ENCODE measurements at regions not wholly inside any gene's neighbourhood (a gene's known extent, or its start where the extent isn't known, plus 50 kb on each side); places are given as distances from the start of the nearest gene placed in this dataset.

DNA sequence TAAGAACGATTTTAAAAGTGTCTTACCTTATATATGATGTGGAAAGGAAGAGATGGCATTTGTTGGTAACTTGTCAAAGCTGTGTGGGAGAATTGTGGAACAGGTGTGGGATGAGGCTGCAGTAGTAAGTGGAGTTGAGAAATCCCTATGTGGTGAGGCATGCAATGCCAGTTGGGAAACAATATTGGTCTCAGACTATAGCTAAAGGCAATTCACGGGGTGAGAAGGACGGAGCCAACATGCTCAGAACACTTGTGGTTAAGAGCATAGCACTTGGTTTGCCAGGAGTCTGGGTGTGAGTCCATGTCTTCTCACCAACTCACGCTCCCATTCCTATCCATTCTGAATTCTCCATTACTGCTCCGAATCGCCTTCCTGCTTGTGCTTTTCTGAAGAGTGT, 615.6 kb upstream of the ADAMTS9 start:
- DNase-seq = no peak
- no TSS peak for BruUV-seq (replicated peaks)
- no peaks in the 10 kb centered on the region for H3K27me3 ChIP-seq (replicated peaks; ENCODE audit: control insufficient read depth, insufficient read depth, low read length)
- intact Hi-C loops (cut with micrococcal nuclease; ENCODE audit: unreplicated experiment) = no loop called here
- H3K27me3 Mint-ChIP-seq (ENCODE audit: insufficient read depth, unreplicated experiment) = peaks cover 22% of the 10 kb centered on the region
- H3K4me3 Mint-ChIP-seq (ENCODE audit: unreplicated experiment) = no peak overlapping the region
- no peak overlapping the region for H3K4me3 ChIP-seq (ENCODE audit: low read depth, low read length)
- no peaks in the 10 kb centered on the region for H3K9me3 Mint-ChIP-seq (ENCODE audit: unreplicated experiment)
- H3K4me1 Mint-ChIP-seq (ENCODE audit: low read depth, unreplicated experiment) = no peaks in the 10 kb centered on the region
- no peaks in the 10 kb centered on the region for H3K4me1 ChIP-seq
- POLR2A ChIA-PET = no interaction called here
- no peaks in the 10 kb centered on the region for H3K36me3 Mint-ChIP-seq (ENCODE audit: insufficient read depth, unreplicated experiment)
- H3K36me3 ChIP-seq (ENCODE audit: control insufficient read depth, insufficient read depth, low read length) = no peaks in the 10 kb centered on the region
- H3K27ac Mint-ChIP-seq (ENCODE audit: unreplicated experiment) = no peak overlapping the region
- H3K9me3 ChIP-seq = no peaks in the 10 kb centered on the region
- TF ChIP-seq, protein P1, sequence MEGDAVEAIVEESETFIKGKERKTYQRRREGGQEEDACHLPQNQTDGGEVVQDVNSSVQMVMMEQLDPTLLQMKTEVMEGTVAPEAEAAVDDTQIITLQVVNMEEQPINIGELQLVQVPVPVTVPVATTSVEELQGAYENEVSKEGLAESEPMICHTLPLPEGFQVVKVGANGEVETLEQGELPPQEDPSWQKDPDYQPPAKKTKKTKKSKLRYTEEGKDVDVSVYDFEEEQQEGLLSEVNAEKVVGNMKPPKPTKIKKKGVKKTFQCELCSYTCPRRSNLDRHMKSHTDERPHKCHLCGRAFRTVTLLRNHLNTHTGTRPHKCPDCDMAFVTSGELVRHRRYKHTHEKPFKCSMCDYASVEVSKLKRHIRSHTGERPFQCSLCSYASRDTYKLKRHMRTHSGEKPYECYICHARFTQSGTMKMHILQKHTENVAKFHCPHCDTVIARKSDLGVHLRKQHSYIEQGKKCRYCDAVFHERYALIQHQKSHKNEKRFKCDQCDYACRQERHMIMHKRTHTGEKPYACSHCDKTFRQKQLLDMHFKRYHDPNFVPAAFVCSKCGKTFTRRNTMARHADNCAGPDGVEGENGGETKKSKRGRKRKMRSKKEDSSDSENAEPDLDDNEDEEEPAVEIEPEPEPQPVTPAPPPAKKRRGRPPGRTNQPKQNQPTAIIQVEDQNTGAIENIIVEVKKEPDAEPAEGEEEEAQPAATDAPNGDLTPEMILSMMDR (IDR thresholded peaks at IDR 0.05; ENCODE audit: insufficient read depth in 1 of 2, low read depth in 1 of 2, low read length in 1 of 2, severe bottlenecking in 1 of 2, unreplicated experiment in 1 of 2) = no peak
- CTCF ChIA-PET = no interaction called here

DNA sequence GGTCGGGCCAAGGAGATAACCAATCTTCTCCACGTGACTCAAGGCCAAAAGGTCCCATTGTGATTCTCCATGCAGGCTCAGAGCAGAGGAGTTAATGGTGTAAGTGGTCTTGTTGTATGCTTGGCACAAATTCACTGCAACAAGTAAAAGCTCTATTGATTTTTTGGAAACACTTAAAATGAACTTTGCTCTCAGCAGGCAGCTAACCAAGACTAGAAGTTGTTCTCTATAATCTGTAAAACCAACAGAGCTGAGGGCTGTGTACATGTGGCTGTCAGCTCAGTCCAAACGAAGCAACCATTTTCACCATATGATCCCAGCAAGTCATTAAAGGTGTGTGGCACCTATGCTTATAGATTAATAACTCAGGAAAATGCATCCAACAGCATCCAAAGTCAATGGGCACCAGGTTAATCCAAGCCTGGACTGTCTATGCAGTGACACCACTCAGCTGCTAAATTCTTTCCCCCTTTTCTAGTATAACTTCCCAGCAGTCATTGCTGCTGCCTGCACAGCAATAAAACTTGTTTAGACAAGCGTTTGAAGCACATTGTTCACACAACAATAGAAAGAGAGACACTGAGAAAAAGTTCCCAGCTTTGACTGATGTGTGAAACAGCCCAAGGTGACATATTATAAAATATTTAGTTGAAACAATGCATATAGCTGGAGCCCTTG, 603.8 kb upstream of the ADAMTS9 start:
- intact Hi-C loops (cut with micrococcal nuclease; ENCODE audit: unreplicated experiment) = no loop called here

DNA sequence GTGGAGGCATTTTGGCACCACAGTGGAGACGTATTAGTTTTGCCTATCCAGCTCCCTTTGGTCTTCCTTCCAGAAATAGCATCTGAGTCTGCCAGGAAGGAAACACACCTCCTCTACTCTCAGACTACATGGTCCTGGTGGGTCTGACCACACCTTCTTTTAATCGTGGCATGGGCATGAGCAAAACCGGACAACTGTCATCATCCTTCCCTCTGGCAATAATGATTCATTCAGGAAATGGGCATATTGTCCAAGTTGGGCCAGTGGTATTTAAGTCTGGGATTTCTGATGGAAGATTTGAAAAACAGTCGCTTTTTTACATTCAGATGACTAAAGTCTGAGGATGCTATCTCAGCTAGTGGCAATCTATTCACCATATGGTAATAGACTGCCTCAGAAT, 601.0 kb upstream of the ADAMTS9 start:
- no peak for DNase-seq
- H3K27me3 ChIP-seq (replicated peaks; ENCODE audit: control insufficient read depth, insufficient read depth, low read length) = no peaks in the 10 kb centered on the region
- no peaks in the 10 kb centered on the region for H3K4me1 ChIP-seq
- CTCF ChIA-PET = no interaction called here
- no TSS peak for BruUV-seq (replicated peaks)
- Mint-ChIP-seq H3K9me3 (ENCODE audit: unreplicated experiment) (no peaks in the 10 kb centered on the region), H3K4me3 (ENCODE audit: unreplicated experiment) (no peak overlapping the region), H3K27ac (ENCODE audit: unreplicated experiment) (no peak overlapping the region), H3K36me3 (ENCODE audit: insufficient read depth, unreplicated experiment) (no peaks in the 10 kb centered on the region), H3K4me1 (ENCODE audit: low read depth, unreplicated experiment) (peaks cover 6% of the 10 kb centered on the region), H3K27me3 (ENCODE audit: insufficient read depth, unreplicated experiment) (no peaks in the 10 kb centered on the region)
- intact Hi-C loops (cut with micrococcal nuclease; ENCODE audit: unreplicated experiment) = no loop called here
- POLR2A ChIA-PET = no interaction called here
- no peaks in the 10 kb centered on the region for H3K9me3 ChIP-seq
- no peak overlapping the region for H3K4me3 ChIP-seq (ENCODE audit: low read depth, low read length)
- TF ChIP-seq, protein P1 (IDR thresholded peaks at IDR 0.05; ENCODE audit: insufficient read depth in 1 of 2, low read depth in 1 of 2, low read length in 1 of 2, severe bottlenecking in 1 of 2, unreplicated experiment in 1 of 2) = no peak
- no peaks in the 10 kb centered on the region for H3K36me3 ChIP-seq (ENCODE audit: control insufficient read depth, insufficient read depth, low read length)

More for the DNA sequence above, 603.8 kb upstream of the ADAMTS9 start:
- no peaks in the 10 kb centered on the region for H3K27me3 ChIP-seq (replicated peaks; ENCODE audit: control insufficient read depth, insufficient read depth, low read length)
- no peak overlapping the region for H3K4me3 ChIP-seq (ENCODE audit: low read depth, low read length)
- CTCF ChIA-PET = no interaction called here
- H3K4me3 Mint-ChIP-seq (ENCODE audit: unreplicated experiment) = no peak overlapping the region
- DNase-seq = no peak
- H3K27ac Mint-ChIP-seq (ENCODE audit: unreplicated experiment) = no peak overlapping the region
- no peaks in the 10 kb centered on the region for H3K36me3 Mint-ChIP-seq (ENCODE audit: insufficient read depth, unreplicated experiment)
- H3K27me3 Mint-ChIP-seq (ENCODE audit: insufficient read depth, unreplicated experiment) = peaks cover 1% of the 10 kb centered on the region
- no peaks in the 10 kb centered on the region for H3K9me3 ChIP-seq
- H3K36me3 ChIP-seq (ENCODE audit: control insufficient read depth, insufficient read depth, low read length) = no peaks in the 10 kb centered on the region
- H3K4me1 ChIP-seq = no peaks in the 10 kb centered on the region
- POLR2A ChIA-PET = no interaction called here
- no peaks in the 10 kb centered on the region for H3K9me3 Mint-ChIP-seq (ENCODE audit: unreplicated experiment)
- TF ChIP-seq, protein P1 (IDR thresholded peaks at IDR 0.05; ENCODE audit: insufficient read depth in 1 of 2, low read depth in 1 of 2, low read length in 1 of 2, severe bottlenecking in 1 of 2, unreplicated experiment in 1 of 2) = no peak
- peaks cover 6% of the 10 kb centered on the region for H3K4me1 Mint-ChIP-seq (ENCODE audit: low read depth, unreplicated experiment)
- BruUV-seq (replicated peaks) = no TSS peak

Data from Caco-2 (cell line).